Panc1 (cell line): ENCODE measurements at regions not wholly inside any gene's neighbourhood (a gene's known extent, or its start where the extent isn't known, plus 50 kb on each side); places are given as distances from the start of the nearest gene placed in this dataset.
"Not testable (repeated sequence)": the region's sequence is repeated elsewhere in the genome, so short reads cannot be mapped to it uniquely, and the experiment has no call there.

ENCODE experiments used
- ATAC-seq: fragments of 200-7000 bp; cut with Tn5 transposase; 2 replicates; pipeline ENCODE4 v1.9.1; 2020; ENCODE audit warnings: mild to moderate bottlenecking, moderate library complexity
- BruUV-seq: library from RNA; stranded (reverse); fragments of 400-500 nt; replicated peaks from 2 replicates; lab custom pipeline; 2021; lab: Mats Ljungman, UMichigan
- CTCF ChIA-PET: fragments of 300-600 bp; sonication (Branson Sonifier 250); formaldehyde crosslinking; loops from one replicate; lab custom pipeline; 2022; ENCODE audit warnings: antibody characterized with exemption; lab: Charles Lee
- POLR2A ChIA-PET: fragments of 300-600 bp; sonication (Branson Sonifier 250); formaldehyde crosslinking; loops from one replicate; lab custom pipeline; 2022; ENCODE audit warnings: antibody characterized with exemption; lab: Charles Lee
- DNase-seq: peaks from one replicate; pipeline ENCODE4 v3.0.0-alpha.2; 2010; ENCODE audit warnings: low read depth, low spot score
- H3K27ac ChIP-seq: 2 replicates; pipeline ENCODE4 v1.5.1; 2011; ENCODE audit warnings: mild to moderate bottlenecking, low read length, inconsistent platforms
- H3K27me3 ChIP-seq: fragments of 200-500 bp; sonication (Bioruptor generic); 2 replicates; pipeline ENCODE4 v1.6.0; 2014; ENCODE audit warnings: low read length, inconsistent platforms; ENCODE audit not compliant: control insufficient read depth, insufficient read depth
- H3K36me3 ChIP-seq: fragments of 200-500 bp; sonication (Bioruptor generic); 2 replicates; pipeline ENCODE4 v1.5.1; 2014; ENCODE audit warnings: inconsistent platforms, mild to moderate bottlenecking, low read length, moderate library complexity; ENCODE audit not compliant: control insufficient read depth, insufficient read depth
- H3K4me1 ChIP-seq: 2 replicates; pipeline ENCODE4 v1.5.1; 2011; ENCODE audit warnings: inconsistent platforms, mild to moderate bottlenecking, low read length, moderate library complexity; ENCODE audit not compliant: control insufficient read depth, insufficient read depth
- H3K4me3 ChIP-seq, 2 experiments: 2 replicates each; pipeline ENCODE4 v1.5.1; 2011 to 2012; ENCODE audit warnings: low read depth in 2 of 2, low read length in 2 of 2, mild to moderate bottlenecking in 2 of 2, inconsistent platforms in 1 of 2, moderate library complexity in 1 of 2
- H3K9me3 ChIP-seq: fragments of 200-500 bp; sonication (Bioruptor generic); 2 replicates; pipeline ENCODE4 v1.5.1; 2014; ENCODE audit warnings: low read depth, mild to moderate bottlenecking, inconsistent platforms, low read length, moderate library complexity; ENCODE audit not compliant: control insufficient read depth, insufficient read depth
- in situ Hi-C: cut with HindIII; loops from 2 replicates; pipeline ENCODE4 v1.10.0; 2016; ENCODE audit warnings: low sequenced_read_pairs, low pct_unique_long_range_greater_than_20kb
- intact Hi-C: fragments of 100-400 bp; cut with micrococcal nuclease; formaldehyde crosslinking; loops from one replicate; pipeline ENCODE4 v1.10.0; 2022; ENCODE audit not compliant: unreplicated experiment

DNA sequence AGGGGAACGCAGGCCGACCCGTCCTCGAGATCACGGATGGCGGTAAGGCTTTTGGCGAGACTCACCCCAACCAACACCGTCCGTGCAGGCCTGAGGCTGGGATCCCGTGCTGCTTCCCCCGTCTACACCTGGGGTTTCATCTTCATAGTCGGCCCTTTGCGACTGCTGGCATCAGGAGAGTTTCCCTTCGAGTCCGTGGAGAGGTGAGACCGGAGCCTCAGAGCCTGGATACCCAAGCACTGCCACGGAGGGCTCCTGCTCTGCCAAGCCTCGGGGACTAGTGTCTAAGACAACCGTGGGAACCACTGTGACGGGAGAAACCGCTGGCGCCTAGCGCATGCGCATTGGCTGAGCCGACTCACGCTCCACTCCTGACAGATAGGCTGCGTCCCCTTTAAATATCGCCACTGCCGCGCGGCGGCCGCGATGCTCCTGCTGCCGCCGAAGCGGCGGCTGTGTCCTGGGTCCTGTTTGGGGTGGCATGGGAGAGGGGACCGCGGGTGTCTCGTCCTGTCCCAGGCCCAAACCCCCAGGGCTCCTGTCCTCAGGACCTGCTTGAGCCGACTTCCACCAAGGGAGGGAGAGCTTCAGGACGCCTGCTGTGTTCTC is 706.1 kb upstream of the TPTE start:
- intact Hi-C loops, H3K9me3 ChIP-seq, DNase-seq, CTCF ChIA-PET, BruUV-seq, H3K4me1 ChIP-seq, H3K27ac ChIP-seq, H3K4me3 ChIP-seq, H3K27me3 ChIP-seq, H3K36me3 ChIP-seq, POLR2A ChIA-PET, ATAC-seq, in situ Hi-C loops: not testable (repeated sequence)

DNA sequence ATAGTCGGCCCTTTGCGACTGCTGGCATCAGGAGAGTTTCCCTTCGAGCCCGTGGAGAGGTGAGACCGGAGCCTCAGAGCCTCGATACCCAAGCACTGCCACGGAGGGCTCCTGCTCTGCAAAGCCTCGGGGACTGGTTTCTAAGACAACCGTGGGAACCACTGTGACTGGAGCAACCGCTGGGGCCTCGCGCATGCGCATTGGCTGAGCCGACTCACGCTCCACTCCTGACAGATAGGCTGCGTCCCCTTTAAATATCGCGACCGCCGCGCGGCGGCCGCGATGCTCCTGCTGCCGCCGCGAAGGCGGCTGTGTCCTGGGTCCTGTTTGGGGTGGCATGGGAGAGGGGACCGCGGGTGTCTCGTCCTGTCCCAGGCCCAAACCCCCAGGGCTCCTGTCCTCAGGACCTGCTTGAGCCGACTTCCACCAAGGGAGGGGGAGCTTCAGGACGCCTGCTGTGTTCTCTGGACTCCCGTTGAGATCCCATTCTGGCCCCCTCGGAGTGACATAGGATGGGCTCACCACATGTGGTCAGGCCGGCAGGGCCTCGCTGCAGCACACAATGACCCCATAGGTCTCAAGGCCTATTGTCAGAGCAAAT is 704.5 kb upstream of the TPTE start:
- BruUV-seq, H3K9me3 ChIP-seq, CTCF ChIA-PET, POLR2A ChIA-PET, H3K36me3 ChIP-seq, DNase-seq, ATAC-seq, H3K27ac ChIP-seq, H3K4me3 ChIP-seq, H3K27me3 ChIP-seq, in situ Hi-C loops, H3K4me1 ChIP-seq, intact Hi-C loops: not testable (repeated sequence)

DNA sequence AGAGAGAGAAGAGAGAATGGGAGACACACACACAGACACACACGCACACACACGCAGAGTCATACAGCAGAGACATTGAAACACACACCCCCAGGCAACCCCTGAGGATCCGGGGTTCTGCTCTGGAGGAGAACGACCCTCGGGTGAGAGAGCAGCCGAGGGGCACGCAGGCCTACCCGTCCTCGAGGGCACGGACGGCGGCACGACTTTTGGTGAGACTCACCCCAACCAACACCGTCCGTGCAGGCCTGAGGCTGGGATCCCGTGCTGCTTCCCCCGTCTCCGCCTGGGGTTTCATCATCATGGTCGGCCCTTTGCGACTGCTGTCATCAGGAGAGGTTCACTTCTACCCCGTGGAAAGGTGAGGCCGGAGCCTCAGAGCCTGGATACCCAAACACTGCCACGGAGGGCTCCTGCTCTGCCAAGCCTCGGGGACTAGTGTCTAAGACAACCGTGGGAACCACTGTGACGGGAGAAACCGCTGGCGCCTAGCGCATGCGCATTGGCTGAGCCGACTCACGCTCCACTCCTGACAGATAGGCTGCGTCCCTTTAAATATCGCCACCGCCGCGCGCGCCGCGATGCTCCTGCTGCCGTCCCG is 703.4 kb upstream of the TPTE start:
- H3K4me3 ChIP-seq, CTCF ChIA-PET, BruUV-seq, H3K27me3 ChIP-seq, H3K4me1 ChIP-seq, in situ Hi-C loops, intact Hi-C loops, ATAC-seq, DNase-seq, H3K27ac ChIP-seq, POLR2A ChIA-PET, H3K9me3 ChIP-seq, H3K36me3 ChIP-seq: not testable (repeated sequence)

DNA sequence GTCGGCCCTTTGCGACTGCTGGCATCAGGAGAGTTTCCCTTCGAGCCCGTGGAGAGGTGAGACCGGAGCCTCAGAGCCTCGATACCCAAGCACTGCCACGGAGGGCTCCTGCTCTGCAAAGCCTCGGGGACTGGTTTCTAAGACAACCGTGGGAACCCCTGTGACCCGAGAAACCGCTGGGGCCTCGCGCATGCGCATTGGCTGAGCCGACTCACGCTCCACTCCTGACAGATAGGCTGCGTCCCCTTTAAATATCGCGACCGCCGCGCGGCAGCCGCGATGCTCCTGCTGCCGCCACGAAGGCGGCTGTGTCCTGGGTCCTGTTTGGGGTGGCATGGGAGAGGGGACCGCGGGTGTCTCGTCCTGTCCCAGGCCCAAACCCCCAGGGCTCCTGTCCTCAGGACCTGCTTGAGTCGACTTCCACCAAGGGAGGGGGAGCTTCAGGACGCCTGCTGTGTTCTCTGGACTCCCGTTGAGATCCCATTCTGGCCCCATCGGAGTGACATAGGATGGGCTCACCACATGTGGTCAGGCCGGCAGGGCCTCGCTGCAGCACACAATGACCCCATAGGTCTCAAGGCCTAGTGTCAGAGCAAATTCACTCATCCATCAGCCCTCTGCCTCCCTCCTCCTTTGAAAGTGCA is 701.7 kb upstream of the TPTE start:
- H3K27me3 ChIP-seq, BruUV-seq, H3K27ac ChIP-seq, CTCF ChIA-PET, H3K4me3 ChIP-seq, intact Hi-C loops, H3K4me1 ChIP-seq, ATAC-seq, DNase-seq, H3K9me3 ChIP-seq, H3K36me3 ChIP-seq, POLR2A ChIA-PET, in situ Hi-C loops: not testable (repeated sequence)

DNA sequence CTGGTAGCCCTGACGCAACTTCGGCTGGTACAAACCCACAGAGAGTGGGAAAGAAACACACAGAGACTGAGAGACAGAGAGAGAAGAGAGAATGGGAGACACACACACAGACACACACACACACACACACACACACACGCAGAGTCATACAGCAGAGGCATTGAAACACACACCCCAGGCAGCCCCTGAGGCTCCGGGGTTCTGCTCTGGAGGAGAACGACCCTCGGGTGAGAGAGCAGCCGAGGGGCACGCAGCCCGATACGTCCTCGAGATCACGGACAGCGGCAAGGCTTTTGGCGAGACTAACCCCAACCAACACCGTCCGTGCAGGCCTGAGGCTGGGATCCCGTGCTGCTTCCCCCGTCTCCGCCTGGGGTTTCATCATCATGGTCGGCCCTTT is 700.8 kb upstream of the TPTE start:
- H3K36me3 ChIP-seq, DNase-seq, CTCF ChIA-PET, intact Hi-C loops, POLR2A ChIA-PET, ATAC-seq, in situ Hi-C loops, H3K27me3 ChIP-seq, BruUV-seq, H3K9me3 ChIP-seq, H3K4me1 ChIP-seq, H3K4me3 ChIP-seq, H3K27ac ChIP-seq: not testable (repeated sequence)

DNA sequence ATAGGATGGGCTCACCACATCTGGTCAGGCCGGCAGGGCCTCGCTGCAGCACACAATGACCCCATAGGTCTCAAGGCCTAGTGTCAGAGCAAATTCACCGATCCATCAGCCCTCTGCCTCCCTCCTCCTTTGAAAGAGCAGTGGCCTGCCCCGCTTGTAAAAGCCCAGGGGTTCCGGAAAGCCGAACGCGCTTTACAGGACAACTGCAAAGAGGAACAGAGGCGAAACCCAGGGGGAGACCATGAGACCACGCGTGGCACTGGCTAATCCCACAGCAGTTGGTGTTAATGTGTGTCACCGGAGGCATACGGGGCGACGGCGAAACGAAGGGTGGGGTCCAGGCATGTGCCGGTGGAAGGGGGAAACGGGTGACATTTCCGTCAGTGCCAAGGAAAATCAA is 699.9 kb upstream of the TPTE start:
- H3K4me3 ChIP-seq, DNase-seq, CTCF ChIA-PET, H3K9me3 ChIP-seq, intact Hi-C loops, ATAC-seq, H3K4me1 ChIP-seq, BruUV-seq, H3K27ac ChIP-seq, H3K36me3 ChIP-seq, POLR2A ChIA-PET, in situ Hi-C loops, H3K27me3 ChIP-seq: not testable (repeated sequence)

DNA sequence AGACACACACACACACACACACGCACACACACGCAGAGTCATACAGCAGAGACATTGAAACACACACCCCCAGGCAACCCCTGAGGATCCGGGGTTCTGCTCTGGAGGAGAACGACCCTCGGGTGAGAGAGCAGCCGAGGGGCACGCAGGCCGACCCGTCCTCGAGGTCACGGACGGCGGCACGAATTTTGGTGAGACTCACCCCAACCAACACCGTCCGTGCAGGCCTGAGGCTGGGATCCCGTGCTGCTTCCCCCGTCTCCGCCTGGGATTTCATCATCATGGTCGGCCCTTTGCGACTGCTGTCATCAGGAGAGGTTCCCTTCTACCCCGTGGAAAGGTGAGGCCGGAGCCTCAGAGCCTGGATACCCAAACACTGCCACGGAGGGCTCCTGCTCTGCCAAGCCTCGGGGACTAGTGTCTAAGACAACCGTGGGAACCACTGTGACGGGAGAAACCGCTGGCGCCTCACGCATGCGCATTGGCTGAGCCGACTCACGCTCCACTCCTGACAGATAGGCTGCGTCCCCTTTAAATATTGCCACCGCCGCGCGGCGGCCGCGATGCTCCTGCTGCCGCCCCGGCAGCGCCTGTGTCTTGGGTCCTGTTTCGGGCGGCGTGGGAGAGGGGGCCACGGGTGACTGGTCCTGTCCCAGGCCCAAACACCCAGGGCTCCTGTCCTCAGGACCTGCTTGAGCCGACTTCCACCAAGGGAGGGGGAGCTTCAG is 699.1 kb upstream of the TPTE start:
- not testable (repeated sequence) for BruUV-seq

More for the DNA sequence above, 699.1 kb upstream of the TPTE start:
- POLR2A ChIA-PET, DNase-seq, H3K27me3 ChIP-seq, H3K27ac ChIP-seq, in situ Hi-C loops, intact Hi-C loops, H3K9me3 ChIP-seq, H3K36me3 ChIP-seq, H3K4me1 ChIP-seq, ATAC-seq, CTCF ChIA-PET, H3K4me3 ChIP-seq: not testable (repeated sequence)
